H1 (cell line): ENCODE measurements at regions not wholly inside any gene's neighbourhood (a gene's known extent, or its start where the extent isn't known, plus 50 kb on each side); places are given as distances from the start of the nearest gene placed in this dataset.

Experiments used
- CTCF ChIA-PET: fragments of 300-600 bp; sonication (Branson Sonifier 250); formaldehyde crosslinking; loops from one replicate; lab custom pipeline; 2021; ENCODE audit not compliant: partially characterized antibody; lab: Charles Lee
- POLR2A ChIA-PET: fragments of 300-600 bp; sonication (Branson Sonifier 250); formaldehyde crosslinking; loops from one replicate; lab custom pipeline; 2021; ENCODE audit warnings: inconsistent platforms; ENCODE audit not compliant: partially characterized antibody; lab: Charles Lee
- DNase-seq, 2 experiments: peaks; one replicate each; pipeline versions ENCODE4 v3.0.0 to v3.0.0-alpha.2; 2010 to 2022; ENCODE audit warnings: low spot score in 2 of 2, low read depth in 1 of 2, mixed read lengths in 1 of 2
- FAIRE-seq: peaks from 2 replicates; lab custom pipeline; 2011; peaks lifted over from hg19 to GRCh38; lab: Jason Lieb, UNC
- H2AFZ ChIP-seq: 2 replicates; pipeline ENCODE4 v1.8.1; 2012; ENCODE audit warnings: low read length, inconsistent platforms
- H2AK5ac ChIP-seq: 2 replicates; pipeline ENCODE4 v1.6.1; 2013; ENCODE audit warnings: low read depth, low read length
- H2BK120ac ChIP-seq: replicated peaks from 2 replicates; pipeline ENCODE3; 2013; ENCODE audit warnings: low read depth, low read length, inconsistent platforms
- H2BK12ac ChIP-seq: 2 replicates; pipeline ENCODE4 v1.6.1; 2013; ENCODE audit warnings: low read depth, low read length
- H2BK15ac ChIP-seq: 2 replicates; pipeline ENCODE4 v1.6.1; 2013; ENCODE audit warnings: low read length
- H2BK20ac ChIP-seq: 2 replicates; pipeline ENCODE4 v1.6.1; 2013; ENCODE audit warnings: low read length
- H2BK5ac ChIP-seq: 2 replicates; pipeline ENCODE4 v1.6.1; 2013; ENCODE audit warnings: low read depth, low read length
- H3K14ac ChIP-seq: 2 replicates; pipeline ENCODE4 v1.6.1; 2013; ENCODE audit warnings: inconsistent platforms; ENCODE audit not compliant: insufficient read length
- H3K18ac ChIP-seq: 2 replicates; pipeline ENCODE4 v1.6.1; 2013; ENCODE audit warnings: low read length; ENCODE audit errors: extremely low read depth
- H3K23ac ChIP-seq: 2 replicates; pipeline ENCODE4 v1.6.1; 2013; ENCODE audit warnings: inconsistent platforms; ENCODE audit not compliant: insufficient read length
- H3K23me2 ChIP-seq: 2 replicates; pipeline ENCODE4 v1.6.1; 2013; ENCODE audit warnings: low read depth, low read length
- H3K27ac ChIP-seq: 2 replicates; pipeline ENCODE4 v1.6.1; 2011; ENCODE audit warnings: low read depth, low read length, inconsistent platforms
- H3K27me3 ChIP-seq, 4 experiments: replicated peaks in 1 of 4; 1 replicate in 1 of 4; 2 replicates in 3 of 4; pipeline versions ENCODE4 v1.6.1 to v1.8.1; 2011 to 2013; ENCODE audit warnings: low read length in 3 of 4, mild to moderate bottlenecking in 3 of 4, inconsistent platforms in 2 of 4, mixed read lengths in 2 of 4, moderate library complexity in 1 of 4; ENCODE audit not compliant: control insufficient read depth in 3 of 4, insufficient read depth in 3 of 4; ENCODE audit errors: extremely low read depth in 1 of 4
- H3K36me3 ChIP-seq, 4 experiments: 2 replicates each; pipeline versions ENCODE4 v1.6.1 to v1.8.1; 2011 to 2013; ENCODE audit warnings: mild to moderate bottlenecking in 4 of 4, low read length in 3 of 4, moderate library complexity in 2 of 4, control low read depth in 1 of 4, inconsistent platforms in 1 of 4; ENCODE audit not compliant: insufficient read depth in 4 of 4, control insufficient read depth in 2 of 4
- H3K4ac ChIP-seq: replicated peaks from 2 replicates; pipeline ENCODE3; 2013; ENCODE audit warnings: low read length, low read depth, mixed read lengths, inconsistent platforms; ENCODE audit not compliant: insufficient read length
- H3K4me1 ChIP-seq, 4 experiments: replicated peaks in 1 of 4; 1 replicate in 1 of 4; 2 replicates in 3 of 4; pipeline versions ENCODE4 v1.6.1 to v1.8.1; 2011 to 2013; ENCODE audit warnings: low read length in 3 of 4, inconsistent platforms in 2 of 4, mixed read lengths in 1 of 4; ENCODE audit not compliant: insufficient read depth in 4 of 4, control insufficient read depth in 3 of 4
- H3K4me2 ChIP-seq, 2 experiments: 2 replicates each; pipeline versions ENCODE4 v1.6.1 to v1.8.1; 2011 to 2013; ENCODE audit warnings: low read depth in 2 of 2, low read length in 2 of 2, control low read depth in 1 of 2, inconsistent platforms in 1 of 2, mild to moderate bottlenecking in 1 of 2; ENCODE audit not compliant: insufficient read depth in 1 of 2
- H3K4me3 ChIP-seq, 4 experiments: fragments of 200-600, 300-600 bp in 1 of 4; sonication (generic), shearing (Covaris generic), sonication (Bioruptor Twin) in 1 of 4; 2 replicates each; pipeline versions ENCODE4 v1.5.1 to v1.8.1; 2011 to 2016; ENCODE audit warnings: low read length in 4 of 4, low read depth in 3 of 4, control low read depth in 2 of 4, inconsistent platforms in 2 of 4, mild to moderate bottlenecking in 2 of 4, mixed read lengths in 1 of 4, moderate library complexity in 1 of 4; ENCODE audit not compliant: insufficient read depth in 2 of 4; ENCODE audit errors: extremely low read depth in 1 of 4
- H3K56ac ChIP-seq: replicated peaks from 2 replicates; pipeline ENCODE3; 2013; ENCODE audit warnings: low read depth, mild to moderate bottlenecking, mixed read lengths, low read length, inconsistent platforms; ENCODE audit not compliant: insufficient read length
- H3K79me1 ChIP-seq: 2 replicates; pipeline ENCODE4 v1.6.1; 2013; ENCODE audit warnings: low read depth, low read length, control low read depth
- H3K79me2 ChIP-seq, 2 experiments: 2 replicates each; pipeline versions ENCODE4 v1.6.1 to v1.8.1; 2012 to 2013; ENCODE audit warnings: low read length in 2 of 2, mild to moderate bottlenecking in 2 of 2, inconsistent platforms in 1 of 2; ENCODE audit not compliant: insufficient read depth in 2 of 2, control insufficient read depth in 1 of 2
- H3K9ac ChIP-seq, 4 experiments: replicated peaks in 1 of 4; 1 replicate in 1 of 4; 2 replicates in 3 of 4; pipeline versions ENCODE4 v1.6.1 to v1.8.1; 2011 to 2013; ENCODE audit warnings: low read depth in 3 of 4, low read length in 3 of 4, control low read depth in 2 of 4, mild to moderate bottlenecking in 2 of 4, moderate library complexity in 2 of 4, inconsistent platforms in 1 of 4; ENCODE audit errors: extremely low read depth in 1 of 4
- H3K9me3 ChIP-seq, 2 experiments: 2 replicates each; pipeline versions ENCODE4 v1.6.1 to v1.8.1; 2012 to 2013; ENCODE audit warnings: mild to moderate bottlenecking in 2 of 2, moderate library complexity in 2 of 2, control low read depth in 1 of 2, inconsistent platforms in 1 of 2, low read depth in 1 of 2, low read length in 1 of 2, mixed read lengths in 1 of 2; ENCODE audit not compliant: insufficient read depth in 2 of 2
- H4K20me1 ChIP-seq, 2 experiments: replicated peaks in 1 of 2; 2 replicates each; pipeline versions ENCODE3 to v1.8.1; 2011 to 2013; ENCODE audit warnings: inconsistent platforms in 2 of 2, low read length in 2 of 2, mild to moderate bottlenecking in 1 of 2; ENCODE audit not compliant: insufficient read depth in 2 of 2, control insufficient read depth in 1 of 2
- H4K5ac ChIP-seq: 2 replicates; pipeline ENCODE4 v1.6.1; 2013; ENCODE audit warnings: low read length, low read depth, mixed read lengths, inconsistent platforms; ENCODE audit not compliant: insufficient read length
- H4K8ac ChIP-seq: 2 replicates; pipeline ENCODE4 v1.8.0; 2013; ENCODE audit warnings: mild to moderate bottlenecking, moderate library complexity, low read length, inconsistent platforms; ENCODE audit not compliant: insufficient read depth; ENCODE audit errors: extremely low read depth
- H4K91ac ChIP-seq: replicated peaks from 2 replicates; pipeline ENCODE3; 2013; ENCODE audit warnings: low read length, mixed read lengths, inconsistent platforms; ENCODE audit not compliant: insufficient read length
- BACH1 ChIP-seq: IDR thresholded peaks from 2 replicates; pipeline ENCODE4 v1.6.1; 2012; ENCODE audit warnings: low read length, improper control_type of control experiment
- BCL11A ChIP-seq, 2 experiments: IDR thresholded peaks; one replicate each; pipeline ENCODE4 v1.6.1; 2011; ENCODE audit warnings: low read depth in 2 of 2, low read length in 2 of 2, mild to moderate bottlenecking in 2 of 2
- BRCA1 ChIP-seq: IDR thresholded peaks from 2 replicates; pipeline ENCODE4 v1.6.1; 2012; ENCODE audit warnings: low read depth, low read length, improper control_type of control experiment
- CREB1 ChIP-seq: IDR thresholded peaks from 2 replicates; pipeline ENCODE4 v1.6.1; 2012; ENCODE audit warnings: inconsistent platforms
- CTBP2 ChIP-seq: IDR thresholded peaks from 2 replicates; pipeline ENCODE4 v1.7.0; 2011; ENCODE audit warnings: borderline replicate concordance, mild to moderate bottlenecking, moderate library complexity, mixed read lengths, low read length; ENCODE audit not compliant: insufficient read depth, insufficient read length
- GTF2F1 ChIP-seq: IDR thresholded peaks from 2 replicates; pipeline ENCODE4 v1.6.1; 2012; ENCODE audit warnings: low read depth, low read length, improper control_type of control experiment, borderline replicate concordance
- KDM5A ChIP-seq: fragments of 200-600 bp; IDR thresholded peaks from 2 replicates; pipeline ENCODE4 v1.7.1; 2012; ENCODE audit warnings: mild to moderate bottlenecking, low read length, inconsistent platforms, mixed read lengths
- RAD21 ChIP-seq, 2 experiments: IDR thresholded peaks in 1 of 2; conservative IDR thresholded peaks in 1 of 2; 2 replicates each; pipeline ENCODE4 v1.6.1; 2011; ENCODE audit warnings: low read depth in 2 of 2, low read length in 2 of 2, improper control_type of control experiment in 1 of 2, inconsistent platforms in 1 of 2, mild to moderate bottlenecking in 1 of 2, moderate library complexity in 1 of 2
- SIN3A ChIP-seq, 2 experiments: IDR thresholded peaks in 1 of 2; conservative IDR thresholded peaks in 1 of 2; 2 replicates each; pipeline ENCODE4 v1.6.1; 2011 to 2012; ENCODE audit warnings: low read length in 2 of 2, improper control_type of control experiment in 1 of 2, low read depth in 1 of 2, mild to moderate bottlenecking in 1 of 2
- SIX5 ChIP-seq: IDR thresholded peaks from 2 replicates; pipeline ENCODE4 v1.6.1; 2011; ENCODE audit warnings: mild to moderate bottlenecking, low read depth, low read length
- SUZ12 ChIP-seq: fragments of 200-600 bp; sonication (generic); IDR thresholded peaks from 2 replicates; pipeline ENCODE4 v1.6.1; 2012; ENCODE audit warnings: mild to moderate bottlenecking, inconsistent platforms, low read length, moderate library complexity, mixed read lengths
- TCF12 ChIP-seq: IDR thresholded peaks from 2 replicates; pipeline ENCODE4 v1.6.1; 2011; ENCODE audit warnings: low read depth, mild to moderate bottlenecking, low read length
- YY1 ChIP-seq: IDR thresholded peaks from 2 replicates; pipeline ENCODE4 v1.6.1; 2011; ENCODE audit warnings: low read depth, mild to moderate bottlenecking, low read length
- WGBS, 2 experiments: shearing (Covaris generic) in 1 of 2; methylation state at CpG; one replicate each; pipeline versions ENCODE4 v1.1.6 to v1.1.7; 2013 to 2015; ENCODE audit warnings: low lambda C conversion rate in 2 of 2, mixed read lengths in 2 of 2, inconsistent platforms in 1 of 2, low coverage in 1 of 2, missing lambda C conversion rate in 1 of 2; ENCODE audit not compliant: insufficient replicate concordance in 2 of 2, insufficient coverage in 1 of 2, insufficient read length in 1 of 2; ENCODE audit errors: extremely low coverage in 1 of 2, missing lambda C conversion rate in 1 of 2; 5-methylcytosine and 5-hydroxymethylcytosine counted together

- no peaks in the 10 kb centered on the region for H3K79me1 ChIP-seq
- no peaks in the 10 kb centered on the region; a peak in 1 of 8 replicates for H3K36me3 ChIP-seq
- no peak overlapping the region for H3K56ac ChIP-seq
- no peak overlapping the region for H2BK15ac ChIP-seq
- no peak overlapping the region for H3K27ac ChIP-seq
- no peak overlapping the region for H3K23ac ChIP-seq
- no peak overlapping the region for H2BK20ac ChIP-seq
- H3K18ac ChIP-seq, result no peak overlapping the region
- no peaks in the 10 kb centered on the region for H3K27me3 ChIP-seq
- H2BK120ac ChIP-seq, result no peak overlapping the region
- H3K14ac ChIP-seq, result no peak overlapping the region
- POLR2A ChIA-PET, result no interaction called here
- no peaks in the 10 kb centered on the region for H4K20me1 ChIP-seq
- no peaks in the 10 kb centered on the region for H3K9me3 ChIP-seq
- no peak overlapping the region for H2BK5ac ChIP-seq
- no peak for FAIRE-seq
- no peaks in the 10 kb centered on the region for H3K79me2 ChIP-seq
- H3K4me1 ChIP-seq, result no peaks in the 10 kb centered on the region
- no peak overlapping the region for H2AK5ac ChIP-seq
- H4K91ac ChIP-seq, result no peak overlapping the region
- no peak overlapping the region for H3K4me2 ChIP-seq
- no peaks in the 10 kb centered on the region for H3K23me2 ChIP-seq
- no peak overlapping the region for H4K5ac ChIP-seq
- H3K4me3 ChIP-seq, result no peak overlapping the region
- H2BK12ac ChIP-seq, result no peak overlapping the region
- CTCF ChIA-PET, result no interaction called here
- no peak overlapping the region for H2AFZ ChIP-seq
- TF ChIP-seq KDM5A (no peak), SUZ12 (no peak), SIN3A (conservative IDR thresholded peaks at IDR 0.05 in 1 of 2, IDR thresholded peaks at IDR 0.05 in 1 of 2; ENCODE audit: low read depth in 1 of 2, low read length in 2 of 2) (no peak), GTF2F1 (no peak), CTBP2 (no peak), SIX5 (no peak), YY1 (no peak), TCF12 (no peak), BACH1 (no peak), BRCA1 (no peak), RAD21 (IDR thresholded peaks at IDR 0.05 in 1 of 2, conservative IDR thresholded peaks at IDR 0.05 in 1 of 2; ENCODE audit: low read depth in 2 of 2, low read length in 2 of 2) (no peak), BCL11A (IDR thresholded peaks at IDR 0.05; ENCODE audit: low read depth in 2 of 2, low read length in 2 of 2) (no peak), CREB1 (no peak)
- TF ChIP-seq, all 59 proteins: peak for 0
- H4K8ac ChIP-seq, result no peak overlapping the region
- no peak for DNase-seq
- WGBS, 2 experiments, result 100% methylated on average over 1 to 2 of the region's 2 CpGs
- H3K9ac ChIP-seq, result no peak overlapping the region
- no peak overlapping the region for H3K4ac ChIP-seq
Measured at GRCh38 chr9:25519286-25519685, 159.0 kb downstream of the TUSC1 start.
